GM19035 (cell line): ENCODE measurements at regions not wholly inside any gene's neighbourhood (a gene's known extent, or its start where the extent isn't known, plus 50 kb on each side); places are given as distances from the start of the nearest gene placed in this dataset.
"Not testable (repeated sequence)": the region's sequence is repeated elsewhere in the genome, so short reads cannot be mapped to it uniquely, and the experiment has no call there.

Experiments
- ATAC-seq: cut with Tn5 transposase; IDR thresholded peaks from one replicate; pipeline ENCODE4 v1.9.1; 2021; ENCODE audit not compliant: unreplicated experiment

DNA sequence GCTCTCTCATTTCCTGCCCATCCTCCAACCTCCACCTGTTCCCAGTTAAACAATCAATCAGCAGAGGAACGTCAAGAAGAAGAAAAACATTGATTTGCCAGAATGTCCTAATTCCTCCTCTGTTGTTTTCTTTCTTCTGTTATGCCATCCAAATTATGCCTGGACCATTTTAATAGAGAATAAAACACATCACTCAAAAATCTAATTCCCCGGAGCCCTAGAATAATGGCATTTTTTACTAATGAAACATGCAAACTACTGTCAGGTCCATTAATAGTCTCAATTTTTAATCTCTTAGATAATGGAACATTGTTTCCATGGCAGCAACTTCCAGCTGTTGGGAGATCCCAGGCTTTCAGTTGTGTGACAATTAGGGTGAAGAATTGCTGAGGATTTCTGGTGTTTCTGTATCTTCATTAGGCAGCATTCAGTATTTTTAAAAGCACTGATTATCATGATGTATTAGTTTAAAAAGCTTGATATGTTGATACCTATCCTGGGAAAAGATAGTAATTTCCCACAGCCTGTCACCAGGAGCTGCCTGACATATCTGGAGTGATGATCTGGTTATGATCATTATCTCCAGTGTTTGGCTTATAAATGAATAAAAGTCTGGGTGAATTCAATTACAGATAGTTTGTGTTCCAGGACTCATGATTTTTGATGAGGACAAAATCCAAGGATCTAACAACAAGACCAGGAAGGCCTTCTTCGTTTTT lies 209.8 kb downstream of the TPBG start:
- no peak for ATAC-seq

DNA sequence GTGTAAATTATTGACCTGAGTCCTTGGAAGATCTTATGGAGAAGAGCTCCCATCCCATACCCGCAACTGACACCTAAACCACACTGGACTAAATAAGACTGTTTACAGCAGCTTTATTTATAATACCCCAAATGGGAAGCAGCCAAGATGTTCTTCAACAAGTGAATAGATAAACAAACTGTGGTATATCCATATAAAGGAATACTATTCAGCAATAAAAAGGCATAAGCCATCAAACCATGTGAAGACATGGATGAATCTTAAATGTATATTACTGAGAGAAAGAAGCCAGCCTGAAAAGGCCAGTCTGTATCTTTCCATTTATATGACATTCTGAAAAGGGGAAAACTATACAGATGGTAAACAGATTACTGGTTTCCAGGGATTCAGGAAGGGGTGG lies 212.7 kb downstream of the TPBG start:
- ATAC-seq, result no peak

DNA sequence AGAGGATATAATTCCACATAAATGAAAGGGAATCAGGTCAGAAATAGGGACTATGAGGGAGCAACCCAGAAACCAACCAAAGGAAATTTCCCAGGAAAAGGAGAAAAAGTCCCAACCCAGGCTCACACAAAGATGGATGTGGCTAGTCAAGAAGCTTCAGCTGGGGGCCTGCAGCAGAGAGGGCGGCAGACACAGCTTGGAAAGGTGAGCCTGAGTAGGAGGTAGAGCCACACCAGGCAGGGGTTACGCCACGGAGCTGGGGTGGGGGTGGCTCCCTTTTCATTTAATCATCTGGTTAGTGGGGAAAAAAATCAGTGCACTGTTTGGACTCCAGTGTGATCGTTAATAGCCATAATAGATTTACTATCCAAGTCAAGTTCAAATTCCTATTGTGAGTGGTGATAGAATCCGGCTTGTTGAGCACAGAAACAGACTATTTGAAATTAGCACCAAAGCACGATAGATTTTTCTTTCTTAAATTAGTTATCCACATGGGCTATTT lies 220.6 kb downstream of the TPBG start:
- no peak for ATAC-seq

DNA sequence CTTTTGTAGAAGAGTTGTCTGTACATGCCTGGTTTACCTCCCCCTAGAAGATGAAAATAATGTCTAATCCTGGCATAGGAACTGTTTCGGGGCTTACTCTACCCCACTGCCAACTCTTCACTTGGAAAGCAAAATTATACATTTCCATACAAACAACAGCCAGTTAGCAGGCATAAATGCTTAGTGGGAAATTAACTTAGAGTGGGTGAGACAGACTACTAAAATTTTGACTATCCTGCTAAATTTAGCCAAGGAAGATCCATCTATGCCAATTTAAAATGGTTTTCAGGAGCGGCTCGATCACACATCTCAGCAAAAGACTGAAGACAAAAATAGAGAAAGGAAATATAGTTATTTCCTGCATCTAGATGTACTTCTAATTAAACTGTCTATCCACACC lies 221.2 kb downstream of the TPBG start:
- peak; percentile 39 for ATAC-seq

DNA sequence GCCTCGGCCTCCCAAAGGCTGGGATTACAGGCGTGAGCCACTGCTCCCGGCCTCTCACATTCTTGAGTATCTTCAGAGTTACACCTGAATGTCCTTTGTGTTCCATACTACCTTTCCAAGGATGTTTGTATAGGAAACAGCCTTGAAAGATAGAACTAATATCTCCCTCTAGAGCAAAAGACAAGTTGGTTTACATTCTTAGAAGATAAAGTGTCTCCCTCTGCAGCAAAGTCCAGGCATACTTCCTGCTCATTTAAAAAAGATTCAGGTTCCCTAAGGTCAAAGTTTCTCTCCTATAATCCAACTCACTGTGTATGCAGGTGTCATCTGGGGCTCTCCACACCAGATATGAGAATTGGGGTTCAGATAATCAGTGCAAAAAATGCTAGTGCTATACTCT lies 224.4 kb downstream of the TPBG start:
- ATAC-seq, result no peak

DNA sequence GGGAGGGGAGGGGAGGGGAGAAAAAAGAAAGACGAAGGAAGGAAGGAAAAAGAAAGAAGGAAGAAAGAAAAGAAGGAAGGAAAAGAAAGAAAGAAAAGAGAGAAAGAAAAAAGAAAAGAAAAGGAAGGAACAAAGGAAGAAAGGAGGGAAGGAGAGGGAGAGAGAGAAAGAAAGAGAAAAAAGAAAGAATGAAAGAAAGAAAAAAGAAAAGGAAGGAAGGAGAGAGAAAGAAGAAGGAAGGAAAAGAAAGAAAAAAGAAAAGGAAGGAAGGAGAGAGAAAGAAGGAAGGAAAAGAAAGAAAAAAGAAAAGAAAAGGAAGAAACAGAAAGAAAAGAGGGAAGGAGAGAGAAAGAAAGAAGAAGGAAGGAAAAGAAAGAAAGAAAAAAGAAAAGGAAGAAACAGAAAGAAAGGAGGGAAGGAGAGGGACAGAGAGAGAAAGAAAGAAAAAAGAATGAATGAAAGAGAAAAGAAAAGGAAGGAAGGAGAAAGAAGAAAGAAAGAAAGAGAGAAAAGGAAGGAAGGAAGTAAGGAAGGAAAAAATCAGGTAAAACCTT lies 225.3 kb downstream of the TPBG start:
- no peak for ATAC-seq

DNA sequence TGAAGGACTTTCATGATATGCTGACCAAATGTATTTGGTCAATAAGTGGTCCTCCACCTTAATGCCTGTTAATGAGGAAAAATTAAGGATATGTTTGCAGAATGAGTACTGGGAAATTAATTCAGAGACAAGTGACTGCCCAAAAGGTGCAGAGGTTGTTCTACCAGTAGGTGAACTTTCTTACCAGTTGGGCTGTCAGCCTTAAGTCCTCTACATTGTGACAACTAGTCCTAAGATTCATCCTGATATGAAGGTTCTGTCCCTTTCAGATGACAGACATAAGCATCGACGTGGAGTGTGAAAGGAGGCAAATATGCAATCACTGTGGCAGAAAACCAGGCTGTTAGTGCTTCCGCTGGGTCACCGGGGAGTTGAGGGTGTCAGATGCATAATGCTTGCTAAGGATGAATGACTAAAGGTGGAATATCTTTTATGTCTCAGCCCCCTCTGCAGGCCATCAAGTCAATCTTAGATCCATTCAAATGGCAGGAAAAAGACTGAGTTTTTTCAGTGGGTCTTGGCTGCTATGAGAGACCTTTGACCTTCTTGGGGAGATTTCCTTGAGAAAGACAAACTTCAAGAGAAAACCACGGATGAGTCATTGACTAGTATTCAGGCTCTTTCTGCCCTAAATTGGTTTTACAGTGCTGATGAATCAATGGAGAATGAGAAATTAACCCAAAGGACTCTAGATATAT lies 226.0 kb downstream of the TPBG start:
- peak; percentile 75 for ATAC-seq

DNA sequence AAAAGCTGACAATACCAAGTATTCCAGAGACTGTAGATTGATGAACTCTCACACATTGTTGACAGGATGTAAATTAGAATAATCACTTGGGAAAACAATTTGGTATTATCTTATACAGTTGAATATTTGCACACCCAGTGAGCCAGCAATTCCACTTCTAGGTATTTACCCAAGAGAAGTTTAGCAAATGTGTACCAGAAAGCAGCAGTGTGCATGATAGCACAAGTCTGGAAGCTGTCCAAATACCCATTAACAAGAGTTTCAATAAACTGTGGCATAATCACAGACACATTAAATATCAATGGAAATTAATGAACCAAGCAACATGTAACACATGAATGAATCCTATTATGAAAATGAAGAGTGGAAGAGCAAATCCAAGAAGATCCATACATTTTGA lies 233.6 kb downstream of the TPBG start:
- no peak for ATAC-seq

DNA sequence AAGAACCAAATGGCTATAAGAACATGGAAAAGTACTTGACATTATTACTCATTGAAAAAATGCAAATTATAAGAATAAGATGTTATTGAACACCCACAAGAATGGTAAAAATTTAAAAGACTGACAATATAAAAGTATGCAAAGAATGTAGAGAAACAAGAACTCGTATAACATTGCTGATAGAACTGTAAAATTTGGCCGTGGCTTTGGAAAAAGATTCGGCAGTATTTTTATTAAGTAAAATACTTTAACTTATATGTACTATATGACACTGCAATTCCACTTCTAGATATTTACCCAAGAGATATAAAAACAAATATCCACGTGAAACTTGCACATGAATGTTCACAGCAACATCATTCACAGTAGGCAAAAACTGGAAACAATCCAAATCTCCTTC lies 239.2 kb downstream of the TPBG start:
- ATAC-seq, result no peak

DNA sequence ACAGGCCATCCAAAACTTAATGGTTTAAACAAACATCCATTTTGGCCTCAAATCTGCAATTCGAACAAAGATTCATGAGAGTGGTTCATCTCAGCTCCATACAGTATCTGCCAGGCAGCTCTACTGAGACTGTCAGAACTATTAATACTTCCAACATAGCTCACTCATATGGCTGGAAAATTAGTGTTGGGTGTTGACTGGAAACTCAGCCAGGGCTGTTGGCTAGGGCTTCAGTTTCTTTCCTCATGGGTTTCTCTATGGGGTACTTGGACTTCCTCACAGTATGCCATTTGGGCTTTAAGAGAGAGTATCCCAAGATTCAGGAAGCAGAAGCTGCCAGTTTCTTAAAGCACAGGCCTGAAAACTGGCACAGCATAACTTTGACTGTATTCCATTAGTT lies 240.3 kb downstream of the TPBG start:
- ATAC-seq, result no peak

DNA sequence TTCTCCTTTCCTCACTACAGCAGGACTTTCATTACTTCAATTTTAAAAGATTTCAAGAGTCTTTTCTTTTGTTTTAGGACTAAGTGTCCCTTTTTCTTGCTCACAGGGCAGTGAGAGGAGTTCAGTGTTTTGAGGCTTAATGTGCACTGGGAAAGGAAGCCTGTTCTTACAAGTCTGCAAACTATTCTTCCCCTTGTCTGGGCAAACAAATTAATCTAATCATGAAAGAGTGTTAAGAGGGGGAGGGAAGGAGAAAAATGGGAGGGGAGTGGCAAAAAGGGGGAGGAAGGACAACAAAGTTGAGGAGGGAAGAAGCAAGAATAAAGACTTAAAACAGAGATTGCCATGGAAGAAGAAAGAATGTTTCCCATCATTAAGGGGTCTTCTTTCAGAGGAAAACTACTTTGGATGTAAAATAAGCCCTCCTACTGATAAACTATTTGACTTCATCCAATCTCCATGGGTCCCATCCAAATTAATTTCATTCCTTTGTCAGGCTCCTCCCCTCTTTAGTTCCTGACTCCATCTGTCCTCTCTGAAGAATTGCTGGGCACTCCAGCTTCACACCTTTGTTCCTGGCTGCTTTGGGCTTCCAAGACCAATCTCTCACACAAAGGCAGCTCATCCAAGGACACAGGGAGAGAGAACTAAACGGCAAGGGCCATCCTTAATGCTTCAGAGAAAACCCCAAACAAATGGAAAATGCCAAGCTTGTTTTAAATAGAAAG lies 244.5 kb downstream of the TPBG start:
- ATAC-seq, result no peak

DNA sequence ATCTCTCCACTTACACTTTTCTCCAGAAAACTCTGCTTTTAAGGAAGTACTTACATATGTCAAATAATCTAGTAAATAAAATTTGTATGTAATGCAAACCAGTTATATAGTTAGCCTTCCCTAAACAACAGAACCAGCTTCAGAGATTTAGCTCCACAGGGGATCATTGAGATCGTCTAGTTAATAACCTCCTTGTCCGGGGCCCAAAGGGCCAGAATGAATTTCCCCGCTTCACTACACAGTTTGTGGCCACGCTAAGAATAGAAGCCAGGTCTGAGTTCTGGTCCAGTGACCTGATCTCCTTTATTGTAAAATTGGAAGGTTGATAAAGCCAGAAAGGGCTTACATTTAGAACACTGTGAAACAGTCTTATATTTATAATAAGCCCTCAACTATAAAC lies 245.2 kb downstream of the TPBG start:
- ATAC-seq, result no peak

DNA sequence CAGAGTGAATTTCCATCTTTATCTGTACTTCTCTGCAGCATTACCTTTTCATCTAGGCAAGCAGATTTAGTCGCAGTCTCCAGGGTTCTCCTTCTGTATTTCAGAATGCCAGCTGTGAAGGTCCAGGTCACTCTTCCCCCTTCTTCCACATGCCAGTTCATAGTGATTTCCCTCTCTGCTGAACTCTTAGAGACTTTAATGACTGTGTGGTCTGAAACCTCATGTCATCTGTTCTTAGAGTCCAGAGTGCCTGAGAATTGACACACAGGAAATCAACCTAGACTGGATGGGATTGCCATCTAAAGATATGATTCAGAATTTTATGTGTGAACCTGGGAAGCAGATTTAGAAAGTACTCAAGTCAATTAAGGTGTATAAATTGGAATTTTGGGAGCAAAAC lies 248.1 kb downstream of the TPBG start:
- ATAC-seq, result no peak

DNA sequence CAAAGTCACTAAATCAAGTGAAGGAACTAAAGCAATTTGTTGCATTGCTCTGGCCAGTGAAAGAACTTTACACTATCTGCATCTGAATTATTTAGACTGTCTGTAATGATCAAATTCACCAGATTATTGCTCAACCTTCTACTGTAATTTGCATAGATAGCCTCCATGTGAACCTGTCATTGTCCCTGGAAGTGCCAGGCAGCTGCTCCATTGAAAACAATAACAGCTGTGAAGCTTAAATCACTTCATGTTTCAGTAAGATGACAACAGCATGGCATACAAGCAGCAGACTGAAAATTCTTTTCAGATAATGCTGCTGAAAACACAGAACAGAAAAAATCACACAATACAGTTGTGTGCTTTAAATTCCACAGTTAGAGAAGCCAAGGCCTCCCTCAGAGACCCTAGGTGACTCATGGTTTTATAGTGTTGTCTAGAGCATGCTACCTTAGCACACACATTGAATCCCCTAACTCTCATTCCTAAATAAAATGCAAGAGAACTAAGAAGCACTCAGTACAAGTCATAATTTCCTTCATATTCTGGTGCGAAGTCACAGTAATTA lies 248.9 kb downstream of the TPBG start:
- ATAC-seq, result no peak

DNA sequence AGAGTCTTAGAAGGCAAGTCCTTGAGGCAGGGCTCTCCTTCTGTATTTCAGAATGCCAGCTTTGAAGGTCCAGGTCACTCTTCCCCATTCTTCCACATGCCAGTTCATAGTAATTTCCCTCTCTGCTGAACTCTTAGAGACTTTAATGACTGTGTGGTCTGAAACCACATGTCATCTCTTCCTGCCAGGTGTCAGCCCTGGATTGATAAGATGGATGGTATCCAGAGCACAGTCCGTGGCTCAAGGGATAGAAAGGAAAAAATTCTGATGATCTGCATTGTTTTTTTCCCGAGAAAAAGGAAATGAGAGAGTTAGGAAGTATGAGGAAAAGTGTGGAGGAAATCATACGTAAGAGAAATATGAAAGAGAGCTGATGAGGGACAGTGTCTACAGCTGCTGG lies 250.9 kb downstream of the TPBG start:
- ATAC-seq, result no peak

DNA sequence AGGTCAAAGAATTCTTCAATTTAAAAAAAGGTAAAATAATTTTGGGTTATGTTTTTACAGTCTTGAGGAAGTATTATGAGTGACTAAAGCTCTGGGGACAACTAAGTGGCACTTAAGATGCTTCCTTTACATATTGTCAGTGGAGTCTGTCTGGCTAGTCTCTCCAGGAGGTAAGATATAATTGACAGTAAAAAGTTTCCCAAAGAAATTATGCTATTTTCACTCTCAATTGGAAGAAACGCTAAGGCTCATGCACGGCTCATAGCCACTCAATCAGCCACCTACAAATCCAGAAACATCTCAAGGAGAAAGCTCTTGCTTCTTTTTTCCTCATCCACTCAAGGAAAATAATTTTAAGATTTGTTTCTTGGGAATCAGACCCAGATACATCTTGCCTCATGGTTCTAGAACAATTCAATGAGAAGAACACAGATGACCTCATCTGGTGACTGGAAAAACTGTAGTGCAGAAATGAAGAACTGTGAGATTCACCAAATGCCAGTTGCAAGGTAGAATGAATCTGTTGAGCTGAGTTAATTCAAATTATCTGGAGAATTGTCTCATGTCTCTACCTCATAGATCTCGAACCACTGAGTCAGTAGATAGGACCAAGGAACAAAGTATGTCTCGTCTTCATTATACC lies 252.9 kb downstream of the TPBG start:
- no peak for ATAC-seq

DNA sequence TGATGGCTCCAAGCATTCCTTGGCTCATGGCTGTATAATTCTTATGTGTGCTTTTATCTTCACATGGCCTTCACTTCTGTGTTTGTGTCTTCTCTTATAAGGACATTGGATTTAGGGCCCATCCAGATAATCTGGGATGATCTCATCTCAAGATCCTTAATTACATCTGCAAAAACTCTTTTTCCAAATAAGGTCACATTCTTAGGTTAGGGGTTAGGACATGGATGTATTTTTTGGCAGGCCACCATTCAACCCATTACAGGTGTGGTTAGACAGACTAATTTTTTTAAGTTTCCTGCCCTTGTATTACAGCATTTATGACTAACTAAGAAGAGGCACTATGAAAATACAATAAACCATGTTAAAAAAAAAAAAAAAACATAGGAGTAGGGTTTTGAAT lies 254.0 kb downstream of the TPBG start:
- no peak for ATAC-seq

DNA sequence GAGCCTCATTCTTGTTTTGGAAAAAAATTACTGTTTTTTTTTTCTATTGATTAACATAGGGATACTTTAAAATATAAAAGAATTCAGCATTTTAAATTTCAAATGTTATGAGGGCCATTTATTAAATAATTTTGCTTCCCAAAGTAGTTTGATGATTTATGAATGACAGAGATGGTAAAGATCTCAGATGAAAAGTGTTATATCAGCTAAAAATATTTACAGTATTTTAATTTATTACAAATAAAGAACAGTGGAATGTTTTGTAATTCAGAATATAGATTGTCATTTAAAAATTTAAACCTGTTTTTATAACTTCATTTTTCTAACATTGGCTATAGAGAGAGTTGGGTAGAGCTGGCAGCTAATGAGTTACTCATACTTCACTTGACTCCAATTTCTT lies 256.0 kb downstream of the TPBG start:
- ATAC-seq, result no peak

DNA sequence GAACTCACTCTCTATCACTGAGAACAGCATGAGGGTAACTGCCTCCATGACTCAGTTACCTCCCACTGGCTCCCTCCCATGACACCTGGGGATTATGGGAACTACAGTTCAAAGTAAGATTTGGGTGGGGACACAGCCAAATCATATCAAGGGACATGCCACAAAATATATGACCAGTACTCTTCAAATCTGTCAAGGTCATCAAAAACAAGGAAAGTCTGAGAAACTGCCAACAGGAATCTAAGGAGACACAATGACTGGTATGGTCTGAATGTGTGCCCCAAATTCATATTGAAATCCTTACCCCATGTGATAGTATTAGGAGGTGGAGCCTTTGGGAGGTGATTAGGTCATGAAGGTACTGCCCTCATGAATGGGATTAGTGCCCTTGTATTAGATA lies 258.8 kb downstream of the TPBG start:
- no peak for ATAC-seq

DNA sequence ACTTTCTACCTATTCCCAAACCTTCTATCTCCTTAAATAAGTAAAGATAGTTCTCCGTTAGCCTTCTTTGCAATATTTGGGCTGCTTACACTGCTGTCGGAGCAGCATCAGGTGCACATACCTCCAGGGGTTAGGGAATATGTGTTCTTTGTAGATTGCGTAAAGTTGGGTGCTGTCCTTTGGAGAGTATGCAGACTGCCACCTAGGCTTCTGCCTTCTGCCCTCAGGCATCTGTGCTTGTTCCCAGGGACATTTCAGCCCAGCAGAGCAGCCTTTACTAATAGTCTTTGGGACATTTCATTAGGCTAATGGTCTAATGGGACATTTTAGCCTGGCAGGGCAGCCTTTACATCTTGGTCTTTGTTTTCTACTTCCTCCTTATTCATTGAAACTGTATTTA lies 260.6 kb downstream of the TPBG start:
- ATAC-seq, result no peak

DNA sequence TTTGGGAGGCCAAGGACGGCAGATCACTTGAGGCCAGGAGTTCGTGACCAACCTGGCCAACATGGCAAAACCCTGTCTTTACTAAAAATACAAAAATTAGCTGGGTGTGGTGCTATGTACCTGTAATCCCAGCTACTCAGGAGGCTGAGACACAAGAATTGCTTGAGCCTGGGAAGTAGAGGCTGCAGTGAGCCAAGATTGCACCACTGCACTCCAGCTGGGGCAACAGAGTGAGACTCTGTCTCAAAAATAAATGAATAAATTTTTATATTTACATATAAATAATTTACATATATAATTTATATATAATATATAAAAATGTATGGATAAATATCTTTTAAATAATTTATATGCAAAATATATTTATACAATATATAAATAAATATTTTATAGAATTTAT lies 263.3 kb downstream of the TPBG start:
- ATAC-seq, result not testable (repeated sequence)
